Left renal cortex interstitium (tissue), 4 donors: ENCODE measurements at regions not wholly inside any gene's neighbourhood (a gene's known extent, or its start where the extent isn't known, plus 50 kb on each side); places are given as distances from the start of the nearest gene placed in this dataset.

Experiments used
- DNase-seq, 4 donors: peaks; one replicate each; pipeline ENCODE4 v3.0.0-alpha.2; 2013; ENCODE audit warnings: low read depth in 4 of 4, low spot score in 2 of 4, missing footprints in 1 of 4

GRCh38 chr7:22589641-22590201 lies 89.7 kb upstream of the STEAP1B start:
- peak in 1 of 4 donors; percentile 47 for DNase-seq

DNA sequence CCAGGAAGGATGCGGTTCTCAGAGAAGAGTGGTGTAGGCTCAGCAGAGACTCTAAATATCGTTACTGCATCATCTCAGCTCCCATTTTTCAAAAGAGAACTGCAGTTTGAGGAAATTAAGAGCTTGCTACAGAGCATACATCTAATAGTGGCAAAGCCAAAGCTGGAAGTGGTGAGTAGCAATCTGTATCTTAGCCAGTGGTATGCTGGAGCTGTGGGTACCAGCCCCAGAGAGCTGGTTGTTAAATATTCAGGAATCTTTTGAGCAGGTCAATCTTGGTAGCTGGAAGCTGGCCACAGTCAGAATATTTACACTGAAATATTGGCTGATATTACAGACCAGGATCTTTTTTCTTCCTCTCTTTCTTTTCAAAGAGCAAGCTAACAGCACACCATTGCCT lies 88.4 kb upstream of the STEAP1B start:
- no peak for DNase-seq

DNA sequence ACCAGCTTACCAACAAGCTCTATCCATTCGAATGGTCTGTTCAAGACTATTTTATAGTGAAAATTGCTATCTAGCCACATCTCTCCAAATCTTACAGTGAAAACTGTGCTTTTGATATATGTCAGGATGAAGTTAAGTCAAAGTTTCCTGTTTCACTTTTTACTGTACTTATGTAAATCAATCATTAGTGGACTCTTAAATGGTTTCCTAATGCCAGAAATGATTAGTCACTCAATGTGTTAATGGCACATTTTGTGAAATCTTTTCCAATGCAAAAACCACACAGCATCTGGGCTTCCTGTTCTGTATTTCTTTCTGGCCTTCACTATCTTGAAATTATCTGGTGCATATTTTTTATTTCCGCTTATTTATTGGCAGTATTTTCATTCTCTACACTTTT lies 87.3 kb upstream of the STEAP1B start:
- no peak for DNase-seq

DNA sequence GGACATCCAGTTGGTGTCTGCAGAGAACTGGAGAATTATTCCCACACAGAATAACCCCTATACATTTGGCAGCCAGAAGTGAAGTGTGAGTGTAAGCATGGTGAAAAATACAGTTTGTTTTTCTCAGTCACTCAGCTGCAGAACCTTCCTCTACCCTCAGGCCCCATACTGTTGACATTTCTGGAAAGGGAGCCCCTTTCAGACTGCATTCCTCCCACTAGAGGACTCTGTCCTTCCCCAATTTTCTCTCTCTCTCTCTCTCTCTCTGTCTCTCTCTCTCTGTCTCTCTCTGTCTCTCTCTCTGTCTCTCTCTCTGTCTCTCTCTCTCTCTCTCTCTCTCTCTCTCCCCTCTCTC lies 86.8 kb upstream of the STEAP1B start:
- no peak for DNase-seq

- DNase-seq = no peak
These were observed 86.3 kb upstream of the STEAP1B start for GRCh38 chr7:22586101-22586785.

- DNase-seq = no peak
These were observed 84.2 kb upstream of the STEAP1B start for GRCh38 chr7:22584179-22584578.

GRCh38 chr7:22582863-22583622 lies 83.1 kb upstream of the STEAP1B start:
- no peak for DNase-seq

DNA sequence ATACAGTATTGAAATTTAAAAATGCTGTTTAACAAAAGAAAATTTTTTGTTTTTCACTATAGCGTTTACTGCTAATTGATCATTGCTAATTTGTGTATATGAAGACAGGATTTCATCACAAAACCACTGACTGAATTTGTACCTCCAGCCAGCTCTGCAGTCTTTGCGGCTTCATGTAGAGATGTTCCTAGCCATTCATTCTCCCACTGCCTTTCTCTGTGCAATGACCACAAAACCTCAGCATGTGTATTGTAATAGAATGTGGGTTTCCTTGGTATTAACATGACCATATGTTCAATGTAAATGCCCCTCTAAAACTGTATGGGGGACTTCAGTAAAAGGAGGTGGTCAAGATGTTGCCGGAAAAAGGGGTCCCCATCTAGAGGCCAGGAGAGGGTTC lies 81.1 kb upstream of the STEAP1B start:
- no peak for DNase-seq

DNA sequence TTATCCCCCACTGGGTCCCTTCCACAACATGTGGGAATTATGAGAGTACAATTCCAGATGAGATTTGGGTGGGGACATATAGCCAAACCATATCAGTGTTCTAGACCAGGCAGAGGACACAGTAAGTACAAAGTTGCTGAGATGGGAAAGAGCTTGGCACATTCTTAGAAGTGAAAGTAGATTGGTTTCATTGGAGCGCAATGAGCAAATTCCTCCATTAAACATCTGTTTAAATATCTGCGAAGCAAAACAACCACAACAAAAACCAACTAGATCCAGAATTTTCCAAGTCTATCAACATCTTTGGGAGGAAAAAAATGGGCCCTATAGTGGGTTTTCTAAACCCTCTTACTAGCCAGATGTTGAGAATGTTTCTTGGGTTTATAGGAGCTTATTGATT lies 80.0 kb upstream of the STEAP1B start:
- DNase-seq = no peak

DNA sequence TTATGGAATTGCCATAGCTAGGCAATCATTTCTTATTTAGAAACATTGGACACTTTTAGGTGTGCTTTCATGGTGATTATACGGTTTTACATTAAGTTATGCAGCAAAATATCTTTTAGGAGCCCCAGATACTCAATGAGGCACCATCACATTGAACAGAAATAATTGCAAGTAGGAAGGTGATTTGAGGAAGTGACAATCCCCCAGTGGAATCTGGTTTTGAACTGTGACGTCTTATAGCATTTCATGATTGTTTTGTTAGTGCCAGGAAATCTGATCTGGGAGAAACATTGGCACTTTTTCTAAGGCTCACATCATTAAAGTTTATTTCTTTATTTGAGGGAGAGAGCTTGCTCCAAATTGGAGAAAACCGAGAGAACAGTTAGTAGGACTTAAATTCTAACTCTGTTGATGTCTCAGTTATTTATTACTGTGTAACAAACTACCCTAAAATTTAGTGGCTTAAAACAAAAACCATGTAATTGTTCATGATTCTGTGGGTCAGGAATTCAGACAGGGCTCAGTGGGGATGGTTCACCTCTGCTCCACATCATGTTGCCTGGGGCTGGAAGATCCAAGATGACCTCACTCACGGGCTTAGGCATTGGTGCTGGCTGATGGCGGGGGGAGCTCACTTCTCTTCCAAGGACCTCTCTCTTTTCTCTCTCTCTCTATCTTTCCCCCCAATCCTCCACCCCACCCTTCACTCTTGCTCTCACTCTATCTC lies 78.2 kb upstream of the STEAP1B start:
- DNase-seq = no peak

DNA sequence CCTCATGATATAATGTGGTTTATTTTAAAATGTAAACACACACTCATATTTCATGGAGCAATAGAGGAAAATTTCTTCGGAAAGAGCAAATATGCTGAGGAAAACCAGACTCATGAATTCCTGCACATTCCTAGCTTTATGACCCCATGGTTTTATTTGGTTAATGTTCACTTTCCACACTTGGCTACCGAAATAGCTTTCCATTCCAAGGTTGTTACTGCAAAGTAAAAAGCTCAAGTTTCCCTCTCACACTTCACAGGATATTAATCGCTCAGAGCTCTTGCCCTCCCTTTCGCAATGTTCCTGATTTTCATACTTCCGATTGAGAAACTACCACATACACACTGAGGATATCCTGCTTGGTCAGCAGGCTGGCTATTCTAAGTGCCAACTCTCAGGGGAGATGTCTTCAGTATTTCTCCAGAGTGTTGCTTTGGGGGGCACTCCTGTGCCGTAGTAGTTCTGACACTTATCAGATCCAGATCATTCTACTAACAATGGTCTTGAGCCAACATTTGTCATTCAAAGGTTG lies 77.5 kb upstream of the STEAP1B start:
- DNase-seq = peak in 1 of 4 donors; percentile 60

- DNase-seq = no peak
These were observed 76.9 kb upstream of the STEAP1B start for GRCh38 chr7:22576612-22577469.

DNA sequence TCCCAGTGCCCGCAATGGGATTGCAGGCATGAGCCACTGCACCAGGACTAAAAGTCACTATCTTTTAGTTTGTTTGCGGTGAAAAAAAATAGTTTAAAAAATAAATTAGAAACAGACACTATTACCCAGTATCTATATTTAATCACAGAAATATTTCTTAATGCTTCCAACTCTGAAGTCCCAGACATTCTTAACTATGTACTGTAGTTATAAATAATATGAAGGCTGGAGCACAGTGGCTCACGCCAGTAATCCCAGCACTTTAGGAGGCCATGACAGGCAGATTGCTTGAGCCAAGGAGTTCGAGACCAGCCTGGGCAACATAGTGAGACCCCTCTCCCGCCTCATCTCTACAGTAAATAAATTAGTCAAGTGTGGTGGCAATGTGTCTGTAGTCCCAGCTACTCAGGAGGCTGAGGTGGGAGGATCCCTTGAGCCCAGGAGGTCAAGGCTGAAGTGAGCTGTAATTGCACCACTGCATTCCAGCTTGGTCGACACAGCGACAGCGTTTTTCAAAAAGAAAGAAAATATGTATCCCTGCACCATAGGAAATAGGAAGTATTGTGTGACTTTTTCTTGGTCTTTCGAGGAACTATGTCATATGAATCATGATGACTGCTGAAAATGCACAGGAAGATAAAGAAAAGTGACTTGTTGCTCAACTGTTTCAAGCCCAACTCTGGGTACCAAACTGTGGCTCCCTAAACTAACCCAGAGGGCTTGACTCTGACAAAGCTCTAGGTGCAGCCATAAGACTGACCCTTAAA lies 74.9 kb upstream of the STEAP1B start:
- DNase-seq = no peak

DNA sequence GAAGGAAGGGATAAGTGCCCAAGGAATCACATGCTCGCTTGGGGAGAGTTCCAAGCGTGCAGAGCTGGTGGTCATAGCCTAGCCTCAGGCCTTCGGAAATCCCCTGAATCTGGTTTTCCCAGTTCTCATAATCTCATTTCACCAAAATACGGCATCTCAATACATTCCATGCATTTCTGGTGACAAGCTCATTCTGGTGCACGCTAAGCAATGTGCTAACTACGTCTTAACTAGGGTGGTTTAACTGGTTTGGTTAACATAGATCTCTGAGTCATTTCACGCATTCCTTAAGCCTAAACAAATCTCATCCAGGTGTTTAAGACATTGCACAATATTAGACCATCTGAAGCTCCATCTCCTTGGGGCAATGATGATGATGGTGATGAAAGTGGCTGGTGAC lies 72.9 kb upstream of the STEAP1B start:
- no peak for DNase-seq

DNA sequence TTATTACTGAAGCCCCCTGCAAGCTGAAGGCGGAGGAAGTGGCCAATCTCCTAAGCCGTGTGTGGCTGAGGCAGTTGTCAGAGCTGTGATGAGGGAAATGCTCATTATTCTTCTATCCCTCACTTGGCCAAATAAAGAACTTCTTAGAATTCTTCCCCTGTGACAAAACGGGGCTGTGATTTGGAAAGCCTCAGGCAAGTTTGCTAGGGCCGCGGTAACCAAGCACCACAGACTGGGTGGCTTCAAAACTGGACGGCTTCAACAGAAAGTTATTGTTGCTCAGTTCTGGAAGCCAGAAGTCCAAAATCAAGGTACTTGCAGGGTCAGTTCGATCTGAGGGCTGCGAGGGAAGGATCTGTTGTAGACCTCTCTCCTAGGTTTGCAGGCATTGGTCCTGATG lies 72.3 kb upstream of the STEAP1B start:
- DNase-seq = no peak

- no peak for DNase-seq
These were observed 71.8 kb upstream of the STEAP1B start for GRCh38 chr7:22571766-22572165.

- DNase-seq = no peak
These were observed 69.8 kb upstream of the STEAP1B start for GRCh38 chr7:22569586-22570321.

DNA sequence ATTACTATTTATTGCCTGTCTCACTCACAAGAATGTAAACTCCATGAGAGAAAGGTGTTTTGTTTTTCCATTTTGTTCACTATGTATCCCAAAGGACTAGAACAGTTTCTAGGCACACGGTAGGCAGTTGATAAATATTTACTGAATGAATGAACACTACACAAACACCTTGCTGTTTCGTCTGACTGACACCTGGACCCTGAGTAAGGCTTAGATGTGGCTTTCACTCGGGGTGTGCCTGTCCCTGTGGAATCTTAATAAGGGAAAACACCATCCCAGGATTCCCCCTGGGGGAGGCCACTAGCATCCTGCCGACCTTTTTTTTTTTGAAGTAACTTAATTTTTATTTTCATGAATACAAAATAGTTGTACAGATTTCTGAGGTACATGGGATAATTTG lies 66.6 kb upstream of the STEAP1B start:
- DNase-seq = no peak

DNA sequence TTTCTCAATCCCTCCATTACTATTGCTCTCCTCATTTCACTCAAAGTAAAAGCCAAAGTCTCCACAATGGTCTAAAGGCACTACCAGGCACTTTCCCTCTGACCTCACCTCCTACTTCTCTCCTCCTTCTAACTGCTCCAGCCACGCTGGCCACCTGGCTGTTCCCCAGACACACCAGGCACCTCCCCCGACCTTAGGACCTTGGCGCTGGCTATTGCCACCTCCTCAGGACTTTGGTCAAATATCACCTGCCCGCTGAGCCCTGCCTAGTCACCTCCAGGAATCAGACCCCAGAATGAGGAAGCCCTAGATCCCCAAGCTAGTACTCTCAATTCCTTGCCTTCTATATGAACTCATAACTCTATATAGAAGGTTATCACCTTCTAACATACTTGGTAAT lies 66.2 kb upstream of the STEAP1B start:
- no peak for DNase-seq
